ENCODE measurements at regions not wholly inside any gene's neighbourhood (a gene's known extent, or its start where the extent isn't known, plus 50 kb on each side); places are given as distances from the start of the nearest gene placed in this dataset.
"Not testable (repeated sequence)": the region's sequence is repeated elsewhere in the genome, so short reads cannot be mapped to it uniquely, and the experiment has no call there.

DNA sequence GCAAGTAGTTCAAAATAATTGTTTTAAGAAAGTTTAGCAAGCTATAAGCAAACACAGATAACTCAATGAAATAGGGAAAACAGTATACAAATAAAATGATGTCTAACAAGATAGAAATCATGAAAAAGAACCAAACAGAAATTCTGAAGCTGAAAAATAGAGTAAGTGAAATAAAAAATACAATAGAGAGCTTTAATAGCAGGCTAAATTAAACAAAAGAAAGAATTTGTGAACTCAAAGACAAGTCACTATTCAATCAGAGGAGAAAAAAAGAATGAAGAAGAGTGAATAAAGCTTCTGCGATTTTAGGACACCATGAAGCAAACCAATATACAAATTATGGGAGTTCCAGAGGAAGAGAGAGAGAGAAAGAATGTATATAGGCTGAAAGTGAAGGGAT, 576.8 kb downstream of the STK39 start:
- no peak for DNase-seq

DNA sequence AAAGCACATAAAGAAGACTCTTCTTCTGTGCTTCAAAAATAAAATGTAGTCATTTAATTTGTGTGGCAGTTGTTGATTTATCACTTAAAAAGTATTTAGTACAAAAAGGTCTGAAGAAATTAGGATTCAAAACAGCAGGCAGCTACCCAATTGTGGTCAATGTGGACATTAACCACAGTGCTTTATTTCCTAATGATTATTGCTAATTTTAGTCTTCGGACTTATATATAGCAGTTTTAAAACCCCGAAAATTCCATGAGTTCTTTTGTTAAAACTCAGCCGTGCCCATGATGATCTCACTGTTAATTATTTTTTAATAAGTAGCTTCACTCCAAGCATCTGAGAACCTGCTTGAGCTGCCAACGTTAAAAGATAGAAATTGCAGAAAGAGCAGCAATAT, 594.3 kb downstream of the STK39 start:
- DNase-seq = no peak

DNA sequence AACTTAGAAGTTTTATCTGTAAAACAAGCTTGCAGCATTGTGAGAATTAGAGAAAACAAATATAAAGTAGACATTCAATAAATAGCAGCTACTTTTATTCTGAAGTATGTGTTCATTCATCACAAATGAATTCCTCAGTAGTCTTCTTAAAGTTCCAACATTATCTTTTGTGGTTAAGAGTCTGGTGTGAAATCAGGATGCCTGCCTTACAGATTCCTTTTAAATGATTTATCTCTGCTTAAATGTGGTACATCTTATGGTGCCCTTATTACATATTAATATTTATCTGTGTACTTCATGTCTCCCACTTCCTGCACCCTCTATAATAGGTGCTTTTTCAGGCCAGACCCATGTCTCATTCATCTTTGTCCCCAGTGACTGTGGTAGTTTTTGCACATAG, 595.0 kb downstream of the STK39 start:
- peak; percentile 1 for DNase-seq

DNA sequence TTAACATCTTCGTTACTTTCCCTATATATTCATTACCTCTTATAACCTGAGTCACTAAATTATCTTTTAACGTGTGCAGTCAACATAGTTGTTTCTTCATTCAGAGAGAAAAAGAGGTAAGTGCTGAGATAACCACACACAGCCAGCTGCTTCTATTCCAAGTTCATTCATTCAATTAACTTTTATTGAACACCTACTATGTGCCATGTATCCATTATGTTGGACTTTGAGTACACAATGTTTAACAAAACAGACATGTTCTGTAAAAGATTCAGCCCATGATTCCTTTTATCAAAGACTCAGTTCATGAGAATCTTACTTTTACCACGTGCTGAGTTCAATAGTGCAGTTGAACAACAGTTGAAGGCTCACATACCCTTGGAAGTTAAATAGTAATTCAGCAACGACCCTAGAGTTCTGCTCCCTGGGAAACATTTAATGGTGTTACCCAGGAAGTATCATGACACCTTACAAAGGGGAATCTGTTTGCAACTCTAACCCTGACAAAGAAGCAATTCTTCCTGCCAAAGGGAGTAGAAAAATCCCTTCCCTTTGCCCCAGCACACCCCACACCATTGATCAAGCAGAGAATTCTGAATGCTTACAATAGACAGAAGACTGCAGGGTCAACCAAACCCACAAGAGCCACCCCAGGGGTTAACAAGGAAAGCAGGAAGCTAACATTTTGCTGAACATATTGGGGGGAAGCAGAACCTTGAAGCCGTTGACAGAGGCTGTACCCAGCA, 595.8 kb downstream of the STK39 start:
- no peak for DNase-seq

GRCh38 chr2:167646557-167646956, 600.8 kb downstream of the STK39 start:
- DNase-seq = no peak

- DNase-seq = no peak
Measured at GRCh38 chr2:167640096-167640495, 607.3 kb downstream of the STK39 start.

- DNase-seq = no peak
Measured at GRCh38 chr2:167637741-167638140, 609.7 kb downstream of the STK39 start.

GRCh38 chr2:167632271-167632670, 615.1 kb downstream of the STK39 start:
- DNase-seq = not testable (repeated sequence)

DNA sequence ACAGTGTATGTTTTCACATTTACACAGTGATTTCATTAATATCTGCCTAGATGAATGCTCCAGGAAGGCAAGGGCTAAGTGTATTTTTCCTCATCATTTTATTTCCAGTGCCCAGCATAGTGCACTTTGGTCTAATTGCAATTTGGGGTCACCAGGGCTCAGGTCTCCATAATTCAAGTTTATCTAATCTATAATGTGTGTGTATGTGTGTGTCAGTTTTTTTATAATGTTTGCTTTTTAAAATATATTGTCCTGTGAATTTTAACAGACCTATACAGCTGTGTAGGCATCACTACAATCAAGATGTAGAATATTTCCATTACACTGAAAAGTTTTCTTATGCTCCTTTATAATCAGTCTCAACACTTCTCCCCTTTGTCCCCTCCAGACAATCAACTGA, 620.4 kb downstream of the STK39 start:
- DNase-seq = no peak

- DNase-seq = no peak
Measured at GRCh38 chr2:167626301-167626700, 621.1 kb downstream of the STK39 start.

DNA sequence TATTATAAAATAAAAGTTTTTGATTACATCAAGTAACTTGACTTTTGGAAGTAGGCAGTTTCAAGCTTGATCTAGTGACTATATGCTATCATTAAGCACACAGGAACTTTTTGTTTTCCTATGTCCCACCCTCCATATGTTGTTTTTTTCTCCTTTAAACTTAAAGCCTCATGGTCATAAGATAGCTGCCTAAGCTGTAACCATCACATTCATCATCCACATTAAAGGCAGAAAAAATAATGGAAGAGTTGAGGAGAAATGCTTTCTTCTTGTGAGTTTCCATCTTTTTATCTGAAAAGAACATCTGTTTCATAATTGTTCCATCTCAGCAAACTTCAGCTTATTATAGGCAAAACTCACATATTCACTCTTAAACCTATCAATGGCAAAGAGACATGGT, 630.4 kb downstream of the STK39 start:
- DNase-seq = no peak

DNA sequence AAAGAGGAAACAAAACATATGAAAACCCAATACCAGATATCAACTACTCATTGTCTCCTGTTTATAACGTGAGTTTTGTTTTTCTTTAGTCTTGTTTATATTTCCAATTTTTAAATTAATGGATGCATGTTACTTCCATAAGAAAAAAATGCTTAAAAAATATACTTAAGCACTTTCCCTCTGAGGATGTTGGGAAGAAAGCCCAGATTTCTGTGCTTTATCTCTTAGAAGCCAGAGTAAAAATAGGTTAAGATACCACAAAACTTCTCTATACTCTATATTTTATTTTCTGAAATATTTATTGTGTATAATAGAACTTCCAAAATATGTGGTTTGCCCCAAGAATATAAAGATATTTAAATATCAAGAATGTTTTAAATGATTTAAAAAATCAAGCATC, 633.9 kb downstream of the STK39 start:
- no peak for DNase-seq

GRCh38 chr2:167608487-167608886, 638.9 kb downstream of the STK39 start:
- no peak for DNase-seq

- DNase-seq = no peak
Measured at GRCh38 chr2:167607731-167608130, 639.7 kb downstream of the STK39 start.

DNA sequence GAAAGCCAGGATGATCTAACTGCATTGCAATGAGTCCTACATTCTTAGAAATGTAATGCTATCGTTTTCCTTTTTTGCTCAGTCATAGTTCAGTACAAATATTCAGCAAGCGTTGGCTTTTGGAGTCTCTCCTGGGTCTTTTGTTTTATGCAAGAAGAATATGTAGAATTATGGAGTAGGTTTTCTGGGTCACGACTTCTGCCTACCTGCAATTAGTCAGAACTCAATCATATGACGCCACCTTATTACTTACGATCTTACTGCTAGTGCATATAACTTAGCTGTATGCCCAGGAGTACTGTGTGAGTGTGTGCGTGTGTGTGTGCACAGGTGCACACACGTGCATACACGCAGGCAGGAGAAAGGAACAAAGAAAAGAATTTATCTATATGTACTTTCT, 640.2 kb downstream of the STK39 start:
- DNase-seq = no peak

GRCh38 chr2:167602122-167602521, 645.3 kb downstream of the STK39 start:
- no peak for DNase-seq

DNA sequence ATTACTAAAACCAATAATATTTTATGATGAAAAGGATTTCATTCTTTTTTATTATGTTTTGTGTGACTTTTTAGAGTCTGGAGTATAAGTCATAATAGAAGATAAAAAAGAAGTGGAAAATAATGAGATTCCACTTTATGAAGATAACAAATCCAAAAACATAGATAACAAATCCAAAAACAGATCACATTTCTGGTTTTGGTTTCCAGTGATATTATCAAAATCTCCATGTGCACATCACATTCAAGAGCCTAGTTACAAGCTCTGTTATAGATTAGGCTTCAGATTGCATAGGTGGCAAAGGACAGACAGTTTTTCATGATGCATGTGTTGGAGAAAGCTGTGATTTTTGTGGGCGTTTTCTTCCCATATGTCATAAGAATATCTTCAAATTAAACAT, 648.2 kb downstream of the STK39 start:
- DNase-seq = no peak

GRCh38 chr2:167595839-167596471, 651.4 kb downstream of the STK39 start:
- no peak for DNase-seq

DNA sequence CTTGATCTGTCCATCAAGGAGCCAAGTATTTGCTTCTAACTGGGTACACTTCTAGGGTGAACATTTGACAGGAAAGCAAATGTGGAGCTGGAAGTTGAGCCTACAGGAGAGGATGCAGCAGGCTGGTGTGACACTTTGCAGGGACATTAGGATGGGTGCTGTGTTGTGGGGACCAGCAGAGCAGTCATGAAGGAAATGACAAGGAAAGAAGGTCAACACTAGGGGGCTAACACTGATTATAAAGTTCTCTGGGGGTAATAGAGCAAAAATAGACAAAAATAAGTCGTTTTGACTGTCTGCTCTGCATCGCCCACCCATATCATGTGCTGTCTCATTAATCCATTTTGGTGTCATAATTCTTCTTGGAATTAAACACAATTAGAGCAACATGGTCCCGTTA, 652.4 kb downstream of the STK39 start:
- no peak for DNase-seq

- no peak for DNase-seq
Measured at GRCh38 chr2:167592441-167592840, 655.0 kb downstream of the STK39 start.

- peak; percentile 16 for DNase-seq
Measured at GRCh38 chr2:167582619-167583018, 664.8 kb downstream of the STK39 start.

- DNase-seq = peak; percentile 31
Measured at GRCh38 chr2:167581961-167582574, 665.3 kb downstream of the STK39 start.

GRCh38 chr2:167579826-167580225, 667.6 kb downstream of the STK39 start:
- DNase-seq = no peak

GRCh38 chr2:167575276-167575675, 672.1 kb downstream of the STK39 start:
- no peak for DNase-seq

All from EL (cell line).